Neural cell (in vitro differentiated cells): ENCODE measurements at regions not wholly inside any gene's neighbourhood (a gene's known extent, or its start where the extent isn't known, plus 50 kb on each side); places are given as distances from the start of the nearest gene placed in this dataset.

Source experiments
- EZH2 ChIP-seq: fragments of 200-600, 300-800 bp; shearing (Covaris generic), sonication (generic); IDR thresholded peaks from 2 replicates; pipeline ENCODE4 v1.6.1; 2014; ENCODE audit warnings: antibody characterized with exemption, low read length, borderline replicate concordance, mild to moderate bottlenecking; ENCODE audit not compliant: insufficient read depth, poor library complexity, severe bottlenecking
- TF ChIP-seq, protein P1 (sequence below): fragments of 450-650 bp; IDR thresholded peaks from 2 replicates; pipeline ENCODE4 v1.5.1; 2014; ENCODE audit warnings: antibody characterized with exemption, mild to moderate bottlenecking, moderate library complexity; ENCODE audit not compliant: poor library complexity, severe bottlenecking

DNA sequence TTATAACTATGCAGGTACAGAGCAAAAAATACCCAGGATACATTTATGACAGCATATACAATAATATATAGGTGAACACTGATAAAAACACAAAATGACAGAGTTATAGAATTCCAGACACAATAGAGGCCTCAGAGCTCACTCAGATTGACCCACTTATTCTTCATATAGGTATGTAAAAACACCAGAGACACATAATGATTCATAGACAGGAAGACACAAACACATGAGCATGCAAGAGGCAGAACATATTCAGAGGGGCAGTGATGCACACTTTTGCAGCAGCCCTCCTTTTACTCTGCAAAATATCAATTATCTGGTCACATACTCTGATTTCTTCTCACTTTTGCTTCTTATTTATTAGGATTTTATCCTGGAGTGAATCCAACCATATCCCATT, 633.3 kb upstream of the ACVR2A start:
- TF ChIP-seq EZH2, result no peak
- TF ChIP-seq, protein P1, sequence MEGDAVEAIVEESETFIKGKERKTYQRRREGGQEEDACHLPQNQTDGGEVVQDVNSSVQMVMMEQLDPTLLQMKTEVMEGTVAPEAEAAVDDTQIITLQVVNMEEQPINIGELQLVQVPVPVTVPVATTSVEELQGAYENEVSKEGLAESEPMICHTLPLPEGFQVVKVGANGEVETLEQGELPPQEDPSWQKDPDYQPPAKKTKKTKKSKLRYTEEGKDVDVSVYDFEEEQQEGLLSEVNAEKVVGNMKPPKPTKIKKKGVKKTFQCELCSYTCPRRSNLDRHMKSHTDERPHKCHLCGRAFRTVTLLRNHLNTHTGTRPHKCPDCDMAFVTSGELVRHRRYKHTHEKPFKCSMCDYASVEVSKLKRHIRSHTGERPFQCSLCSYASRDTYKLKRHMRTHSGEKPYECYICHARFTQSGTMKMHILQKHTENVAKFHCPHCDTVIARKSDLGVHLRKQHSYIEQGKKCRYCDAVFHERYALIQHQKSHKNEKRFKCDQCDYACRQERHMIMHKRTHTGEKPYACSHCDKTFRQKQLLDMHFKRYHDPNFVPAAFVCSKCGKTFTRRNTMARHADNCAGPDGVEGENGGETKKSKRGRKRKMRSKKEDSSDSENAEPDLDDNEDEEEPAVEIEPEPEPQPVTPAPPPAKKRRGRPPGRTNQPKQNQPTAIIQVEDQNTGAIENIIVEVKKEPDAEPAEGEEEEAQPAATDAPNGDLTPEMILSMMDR, result no peak
